ENCODE measurements at regions not wholly inside any gene's neighbourhood (a gene's known extent, or its start where the extent isn't known, plus 50 kb on each side); places are given as distances from the start of the nearest gene placed in this dataset. TPM values are rescaled to one million over a fixed set of nuclear protein-coding genes. Genes with fewer than 3 reads are reported as not detected.

- no peaks in the 10 kb centered on the region for H3K9me3 ChIP-seq (ENCODE audit: low read depth)
- H3K27me3 ChIP-seq, result peaks cover 48% of the 10 kb centered on the region
- no peak overlapping the region for H3K4me2 ChIP-seq
- Mint-ChIP-seq H3K4me3 (no peak overlapping the region), H3K36me3 (no peaks in the 10 kb centered on the region), H3K9me3 (peaks cover 4% of the 10 kb centered on the region), H3K27me3 (ENCODE audit: insufficient read depth, low read depth) (peaks cover 18% of the 10 kb centered on the region), H3K4me1 (peaks cover 47% of the 10 kb centered on the region), H3K27ac (no peak overlapping the region)
- peaks cover 27% of the 10 kb centered on the region for H3F3A ChIP-seq (ENCODE audit: low read depth)
- no peak for TF ChIP-seq EZH2phosphoT487 (IDR thresholded peaks at IDR 0.05)
- TF ChIP-seq EZH2 (IDR thresholded peaks at IDR 0.05), result no peak
- TF ChIP-seq CTCF (IDR thresholded peaks at IDR 0.05), result no peak
- no peak overlapping the region for H3K4me3 ChIP-seq
- DNase-seq (ENCODE audit: low spot score), result no peak
- H3K27ac ChIP-seq, result no peak overlapping the region
- peaks cover 4% of the 10 kb centered on the region for H4K20me1 ChIP-seq (ENCODE audit: low read depth)
- H2AFZ ChIP-seq (replicated peaks), result no peak overlapping the region
- H3K79me2 ChIP-seq (ENCODE audit: low read depth), result no peaks in the 10 kb centered on the region
- H3K4me1 ChIP-seq, result peaks cover 20% of the 10 kb centered on the region
- H3K9ac ChIP-seq, result no peak overlapping the region
- H3K36me3 ChIP-seq, result no peaks in the 10 kb centered on the region
Observed at GRCh38 chr10:44860811-44861736, 50.1 kb upstream of the TMEM72 start.

Small RNA genes lying in the stretch of these regions (small RNA-seq; reads per million reads assigned to genes)
- not detected for gene AL356157.2
